Suprapubic skin (tissue), 4 donors: ENCODE measurements at regions not wholly inside any gene's neighbourhood (a gene's known extent, or its start where the extent isn't known, plus 50 kb on each side); places are given as distances from the start of the nearest gene placed in this dataset.

Experiments
- DNase-seq, 2 donors: peaks; one replicate each; pipeline ENCODE4 v3.0.0-alpha.2; 2019; ENCODE audit warnings: low spot score in 2 of 2
- H3K27ac ChIP-seq: fragments of 200-600 bp; sonication (generic); one replicate; pipeline ENCODE4 v1.5.1; 2019
- H3K27me3 ChIP-seq: fragments of 200-600 bp; sonication (generic); one replicate; pipeline ENCODE4 v1.5.1; 2019
- H3K36me3 ChIP-seq: fragments of 200-600 bp; sonication (generic); one replicate; pipeline ENCODE4 v1.5.1; 2019
- H3K4me1 ChIP-seq: fragments of 200-600 bp; sonication (generic); one replicate; pipeline ENCODE4 v1.5.1; 2019
- H3K4me3 ChIP-seq: fragments of 200-600 bp; sonication (generic); one replicate; pipeline ENCODE4 v1.5.1; 2019; ENCODE audit warnings: mild to moderate bottlenecking
- H3K9me3 ChIP-seq: fragments of 200-600 bp; sonication (generic); one replicate; pipeline ENCODE4 v1.5.1; 2019
- EP300 ChIP-seq: sonication (generic); formaldehyde crosslinking; IDR thresholded peaks from one replicate; pipeline ENCODE4 v1.6.1; 2017; ENCODE audit warnings: antibody characterized with exemption
- POLR2A ChIP-seq, 2 donors: fragments of 450-650 bp; IDR thresholded peaks; one replicate each; pipeline ENCODE4 v1.6.1; 2017; ENCODE audit warnings: antibody characterized with exemption in 2 of 2, mild to moderate bottlenecking in 2 of 2, moderate library complexity in 2 of 2
- POLR2AphosphoS5 ChIP-seq, 3 donors: sonication (generic); formaldehyde crosslinking; IDR thresholded peaks; one replicate each; pipeline ENCODE4 v1.6.1; 2017; ENCODE audit warnings: antibody characterized with exemption in 3 of 3
- WGBS: methylation state at CpG from one replicate; pipeline ENCODE4 v1.1.5; 2018; 5-methylcytosine and 5-hydroxymethylcytosine counted together
- TF ChIP-seq, protein P1 (sequence below), 2 donors: fragments of 200-600 bp in 1 of 2; fragments of 450-650 bp in 1 of 2; sonication (generic) in 1 of 2; IDR thresholded peaks; one replicate each; pipeline ENCODE4 v1.5.1; 2016 to 2019; ENCODE audit warnings: antibody characterized with exemption in 2 of 2, mild to moderate bottlenecking in 1 of 2, moderate library complexity in 1 of 2

DNA sequence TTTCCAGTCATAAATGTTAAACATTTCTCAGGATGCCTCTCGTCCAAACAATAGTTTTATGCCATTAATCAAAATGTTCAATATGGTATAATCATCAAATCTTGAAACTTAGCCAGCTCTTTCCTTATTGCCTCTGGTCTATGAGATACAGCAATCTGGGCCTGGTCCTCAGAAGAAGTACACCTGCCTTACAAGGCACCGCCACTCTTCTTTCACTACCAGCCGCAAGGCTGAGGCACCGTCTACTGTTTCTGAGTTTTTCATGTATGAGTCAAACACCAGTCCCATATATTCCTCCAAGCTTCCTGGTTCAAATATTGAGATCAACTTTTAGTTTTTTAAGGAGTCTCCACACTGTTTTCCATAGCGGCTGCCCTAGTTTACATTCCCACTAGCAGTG, 600.6 kb upstream of the FAT3 start:
- no peak for DNase-seq
- no peaks in the 10 kb centered on the region for H3K9me3 ChIP-seq
- no peaks in the 10 kb centered on the region for H3K36me3 ChIP-seq
- H3K27ac ChIP-seq = no peak overlapping the region
- no peaks in the 10 kb centered on the region for H3K27me3 ChIP-seq
- no peak overlapping the region for H3K4me3 ChIP-seq
- WGBS = 87% methylated on average over 5 of the region's 5 CpGs
- TF ChIP-seq POLR2A (IDR thresholded peaks at IDR 0.05) (no peak), POLR2AphosphoS5 (IDR thresholded peaks at IDR 0.05) (no peak), EP300 (no peak)
- TF ChIP-seq, protein P1, sequence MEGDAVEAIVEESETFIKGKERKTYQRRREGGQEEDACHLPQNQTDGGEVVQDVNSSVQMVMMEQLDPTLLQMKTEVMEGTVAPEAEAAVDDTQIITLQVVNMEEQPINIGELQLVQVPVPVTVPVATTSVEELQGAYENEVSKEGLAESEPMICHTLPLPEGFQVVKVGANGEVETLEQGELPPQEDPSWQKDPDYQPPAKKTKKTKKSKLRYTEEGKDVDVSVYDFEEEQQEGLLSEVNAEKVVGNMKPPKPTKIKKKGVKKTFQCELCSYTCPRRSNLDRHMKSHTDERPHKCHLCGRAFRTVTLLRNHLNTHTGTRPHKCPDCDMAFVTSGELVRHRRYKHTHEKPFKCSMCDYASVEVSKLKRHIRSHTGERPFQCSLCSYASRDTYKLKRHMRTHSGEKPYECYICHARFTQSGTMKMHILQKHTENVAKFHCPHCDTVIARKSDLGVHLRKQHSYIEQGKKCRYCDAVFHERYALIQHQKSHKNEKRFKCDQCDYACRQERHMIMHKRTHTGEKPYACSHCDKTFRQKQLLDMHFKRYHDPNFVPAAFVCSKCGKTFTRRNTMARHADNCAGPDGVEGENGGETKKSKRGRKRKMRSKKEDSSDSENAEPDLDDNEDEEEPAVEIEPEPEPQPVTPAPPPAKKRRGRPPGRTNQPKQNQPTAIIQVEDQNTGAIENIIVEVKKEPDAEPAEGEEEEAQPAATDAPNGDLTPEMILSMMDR (IDR thresholded peaks at IDR 0.05) = no peak
- no peaks in the 10 kb centered on the region for H3K4me1 ChIP-seq

DNA sequence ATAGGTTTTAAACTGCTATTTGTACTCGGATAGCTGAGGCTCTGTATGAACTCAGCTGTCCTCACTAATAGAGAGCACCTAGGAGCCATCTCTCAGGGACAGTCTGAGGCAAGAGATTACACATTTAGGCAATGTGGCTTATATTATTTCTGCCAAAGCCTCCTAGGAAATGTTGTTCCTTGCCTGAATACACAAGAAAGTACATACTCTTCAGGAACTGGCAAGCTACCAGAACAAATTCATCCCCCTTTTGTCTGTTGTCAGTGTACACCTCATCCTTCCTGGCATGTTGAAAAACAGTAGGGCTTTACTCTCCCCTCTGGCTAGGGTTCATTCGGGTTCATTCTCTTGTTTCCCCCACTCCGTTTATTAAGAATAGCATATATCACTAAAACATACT, 615.9 kb upstream of the FAT3 start:
- H3K27ac ChIP-seq = no peak overlapping the region
- WGBS = 47% methylated on average over 3 of the region's 3 CpGs
- no peaks in the 10 kb centered on the region for H3K4me1 ChIP-seq
- no peak overlapping the region for H3K4me3 ChIP-seq
- H3K27me3 ChIP-seq = no peaks in the 10 kb centered on the region
- H3K9me3 ChIP-seq = no peaks in the 10 kb centered on the region
- TF ChIP-seq, protein P1 (IDR thresholded peaks at IDR 0.05) = no peak
- TF ChIP-seq POLR2A (IDR thresholded peaks at IDR 0.05) = no peak
- TF ChIP-seq POLR2AphosphoS5 (IDR thresholded peaks at IDR 0.05) = no peak
- TF ChIP-seq EP300 = no peak
- H3K36me3 ChIP-seq = no peaks in the 10 kb centered on the region
- no peak for DNase-seq

DNA sequence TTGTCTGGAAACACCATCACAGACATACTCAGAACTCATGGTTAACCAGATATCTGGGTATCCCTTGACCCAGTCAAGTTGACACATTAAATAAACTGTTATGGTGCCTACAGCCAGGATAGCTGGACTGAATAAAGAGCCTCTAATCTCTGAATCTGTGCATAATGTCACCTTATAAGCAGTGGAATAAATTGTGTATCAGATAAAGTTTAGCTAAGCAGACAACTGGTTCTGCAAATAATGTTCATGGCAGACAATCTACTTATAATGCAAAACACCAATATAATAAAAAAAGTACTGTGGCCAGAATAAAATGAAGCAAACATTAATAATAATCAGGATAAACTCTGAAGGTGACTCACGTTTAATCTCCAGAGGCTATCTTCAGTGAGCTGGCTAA, 628.5 kb upstream of the FAT3 start:
- WGBS = 83% methylated on average over 1 of the region's 1 CpG
- H3K4me1 ChIP-seq = no peaks in the 10 kb centered on the region
- H3K36me3 ChIP-seq = no peaks in the 10 kb centered on the region

DNA sequence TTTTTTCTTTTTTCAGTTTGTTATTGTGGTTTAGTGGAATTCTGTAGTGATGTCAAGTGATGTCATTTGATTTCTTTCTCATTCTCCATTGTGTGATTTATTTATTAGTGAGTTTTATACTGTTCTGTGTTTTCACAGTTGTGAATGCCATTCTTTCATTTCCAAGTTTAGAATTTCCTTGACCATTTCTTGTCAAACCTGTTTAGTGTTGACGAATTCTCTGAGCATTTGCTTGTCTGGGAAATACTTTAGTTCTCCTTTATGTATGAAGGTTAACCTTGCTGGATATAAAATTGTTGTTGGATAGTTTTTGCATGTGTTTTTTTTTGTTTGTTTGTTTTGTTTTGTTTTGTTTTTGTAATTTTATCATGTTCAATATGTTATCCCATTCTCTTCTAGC, 633.6 kb upstream of the FAT3 start:
- Histone ChIP-seq H3K27ac (no peak overlapping the region), H3K27me3 (no peaks in the 10 kb centered on the region), H3K4me3 (no peak overlapping the region), H3K36me3 (no peaks in the 10 kb centered on the region), H3K9me3 (peaks cover 12% of the 10 kb centered on the region), H3K4me1 (no peaks in the 10 kb centered on the region)
- TF ChIP-seq POLR2A (IDR thresholded peaks at IDR 0.05) (no peak), POLR2AphosphoS5 (IDR thresholded peaks at IDR 0.05) (no peak), EP300 (no peak)
- TF ChIP-seq, protein P1 (IDR thresholded peaks at IDR 0.05) = no peak
- DNase-seq = no peak
- 68% methylated on average over 1 of the region's 1 CpG for WGBS

More for the DNA sequence above, 628.5 kb upstream of the FAT3 start:
- peaks cover 12% of the 10 kb centered on the region for H3K9me3 ChIP-seq
- no peak overlapping the region for H3K27ac ChIP-seq
- no peak for DNase-seq
- no peak overlapping the region for H3K4me3 ChIP-seq
- H3K27me3 ChIP-seq = no peaks in the 10 kb centered on the region
- TF ChIP-seq EP300 = no peak
- TF ChIP-seq, protein P1 (IDR thresholded peaks at IDR 0.05) = no peak
- TF ChIP-seq POLR2AphosphoS5 (IDR thresholded peaks at IDR 0.05) = no peak
- TF ChIP-seq POLR2A (IDR thresholded peaks at IDR 0.05) = no peak

DNA sequence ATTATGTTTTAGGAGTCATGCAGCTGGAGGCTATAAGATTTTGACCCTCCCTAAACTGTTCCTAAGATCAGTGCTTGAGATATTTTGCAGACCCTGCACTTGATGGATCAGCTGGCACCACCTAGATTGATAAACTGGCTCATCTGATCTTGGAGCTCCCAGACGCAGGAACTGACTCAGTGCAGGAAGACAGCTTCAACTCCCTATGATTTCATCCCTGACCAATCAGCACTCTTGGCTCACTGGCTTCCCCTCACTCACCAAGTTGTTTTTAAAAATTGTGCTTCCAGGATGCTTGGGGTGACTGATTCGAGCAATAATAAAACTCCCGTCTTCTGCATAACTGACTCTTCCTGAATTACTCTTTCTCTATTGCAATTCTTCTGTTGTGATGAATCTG, 637.5 kb upstream of the FAT3 start:
- WGBS = 63% methylated on average over 3 of the region's 3 CpGs
- H3K27ac ChIP-seq = no peak overlapping the region
- no peaks in the 10 kb centered on the region for H3K4me1 ChIP-seq
- no peaks in the 10 kb centered on the region for H3K27me3 ChIP-seq
- H3K4me3 ChIP-seq = no peak overlapping the region
- no peak for DNase-seq
- H3K36me3 ChIP-seq = no peaks in the 10 kb centered on the region
- H3K9me3 ChIP-seq = peaks cover 2% of the 10 kb centered on the region
- TF ChIP-seq POLR2AphosphoS5 (IDR thresholded peaks at IDR 0.05) (no peak), EP300 (no peak), POLR2A (IDR thresholded peaks at IDR 0.05) (no peak)
- TF ChIP-seq, protein P1 (IDR thresholded peaks at IDR 0.05) = no peak
